HG03045 (cell line): ENCODE measurements at regions not wholly inside any gene's neighbourhood (a gene's known extent, or its start where the extent isn't known, plus 50 kb on each side); places are given as distances from the start of the nearest gene placed in this dataset.
"Not testable (repeated sequence)": the region's sequence is repeated elsewhere in the genome, so short reads cannot be mapped to it uniquely, and the experiment has no call there.

Experiments used
- ATAC-seq: cut with Tn5 transposase; IDR thresholded peaks from one replicate; pipeline ENCODE4 v1.9.1; 2021; ENCODE audit warnings: mild to moderate bottlenecking, moderate library complexity; ENCODE audit not compliant: unreplicated experiment

- not testable (repeated sequence) for ATAC-seq
These were observed 60.2 kb upstream of the PLGLB2 start for GRCh38 chr2:87687550-87688270.

GRCh38 chr2:87691899-87692592 lies 55.8 kb upstream of the PLGLB2 start:
- not testable (repeated sequence) for ATAC-seq

GRCh38 chr2:87692914-87693313 lies 55.0 kb upstream of the PLGLB2 start:
- not testable (repeated sequence) for ATAC-seq

- not testable (repeated sequence) for ATAC-seq
These were observed 54.0 kb upstream of the PLGLB2 start for GRCh38 chr2:87693882-87694281.

- not testable (repeated sequence) for ATAC-seq
These were observed 52.1 kb upstream of the PLGLB2 start for GRCh38 chr2:87695596-87696323.
